Ascending aorta (tissue), 2 donors: ENCODE measurements at regions not wholly inside any gene's neighbourhood (a gene's known extent, or its start where the extent isn't known, plus 50 kb on each side); places are given as distances from the start of the nearest gene placed in this dataset.

Experiments used
- DNase-seq, 2 donors: peaks; one replicate each; pipeline ENCODE4 v3.0.0-alpha.2; 2019; ENCODE audit warnings: low spot score in 2 of 2
- H3K27ac ChIP-seq, 2 donors: fragments of 200-600 bp; sonication (generic); one replicate each; pipeline ENCODE4 v1.5.1; 2016 to 2017; ENCODE audit warnings: mild to moderate bottlenecking in 1 of 2
- H3K27me3 ChIP-seq: fragments of 200-600 bp; sonication (generic); one replicate; pipeline ENCODE4 v1.5.1; 2017
- H3K36me3 ChIP-seq, 2 donors: fragments of 200-600 bp; sonication (generic); one replicate each; pipeline ENCODE4 v1.5.1; 2016
- H3K4me1 ChIP-seq, 2 donors: fragments of 200-600 bp; sonication (generic); one replicate each; pipeline ENCODE4 v1.5.1; 2016 to 2017; ENCODE audit warnings: mild to moderate bottlenecking in 1 of 2
- H3K4me3 ChIP-seq, 2 donors: fragments of 200-600 bp; sonication (generic); one replicate each; pipeline ENCODE4 v1.5.1; 2016 to 2017; ENCODE audit warnings: mild to moderate bottlenecking in 1 of 2
- H3K9me3 ChIP-seq, 2 donors: fragments of 200-600 bp; sonication (generic); one replicate each; pipeline ENCODE4 v1.5.1; 2016
- CTCF ChIP-seq, 3 experiments: fragments of 200-600 bp in 2 of 3; fragments of 450-650 bp in 1 of 3; sonication (generic) in 2 of 3; IDR thresholded peaks; one replicate each; pipeline ENCODE4 v1.5.1; 2016 to 2019; ENCODE audit warnings: antibody characterized with exemption in 3 of 3, mild to moderate bottlenecking in 1 of 3, moderate library complexity in 1 of 3
- intact Hi-C: fragments of 100-400 bp; cut with DNase I; formaldehyde crosslinking; loops from one replicate; pipeline ENCODE4 v1.15.1; 2023

GRCh38 chr7:13099154-13099795, 411.8 kb downstream of the ARL4A start:
- no peak overlapping the region for H3K4me3 ChIP-seq
- H3K4me1 ChIP-seq = no peaks in the 10 kb centered on the region
- H3K36me3 ChIP-seq = no peaks in the 10 kb centered on the region
- intact Hi-C loops = no loop called here
- no peaks in the 10 kb centered on the region for H3K27me3 ChIP-seq
- no peak overlapping the region for H3K27ac ChIP-seq
- H3K9me3 ChIP-seq = no peaks in the 10 kb centered on the region
- no peak for TF ChIP-seq CTCF (IDR thresholded peaks at IDR 0.05)
- no peak for DNase-seq

GRCh38 chr7:13104128-13104527, 416.7 kb downstream of the ARL4A start:
- no peak for TF ChIP-seq CTCF (IDR thresholded peaks at IDR 0.05)
- Histone ChIP-seq H3K27me3 (no peaks in the 10 kb centered on the region), H3K27ac (no peak overlapping the region), H3K4me3 (no peak overlapping the region), H3K36me3 (no peaks in the 10 kb centered on the region), H3K9me3 (no peaks in the 10 kb centered on the region), H3K4me1 (no peaks in the 10 kb centered on the region)
- DNase-seq = no peak
- intact Hi-C loops = no loop called here

- no peak for TF ChIP-seq CTCF (IDR thresholded peaks at IDR 0.05)
- H3K4me1 ChIP-seq = no peaks in the 10 kb centered on the region
- no peak overlapping the region for H3K27ac ChIP-seq
- intact Hi-C loops = no loop called here
- H3K4me3 ChIP-seq = no peak overlapping the region
- no peaks in the 10 kb centered on the region for H3K9me3 ChIP-seq
- H3K27me3 ChIP-seq = no peaks in the 10 kb centered on the region
- no peak for DNase-seq
- H3K36me3 ChIP-seq = no peaks in the 10 kb centered on the region
These were observed 417.8 kb downstream of the ARL4A start for GRCh38 chr7:13105209-13105608.

GRCh38 chr7:13106513-13106912, 419.1 kb downstream of the ARL4A start:
- no peak for DNase-seq
- Histone ChIP-seq H3K9me3 (no peaks in the 10 kb centered on the region), H3K36me3 (no peaks in the 10 kb centered on the region), H3K4me1 (no peaks in the 10 kb centered on the region), H3K27ac (no peak overlapping the region), H3K4me3 (no peak overlapping the region), H3K27me3 (no peaks in the 10 kb centered on the region)
- no peak for TF ChIP-seq CTCF (IDR thresholded peaks at IDR 0.05)
- intact Hi-C loops = no loop called here

- Histone ChIP-seq H3K27me3 (no peaks in the 10 kb centered on the region), H3K36me3 (no peaks in the 10 kb centered on the region), H3K4me3 (no peak overlapping the region), H3K27ac (no peak overlapping the region), H3K4me1 (no peaks in the 10 kb centered on the region), H3K9me3 (no peaks in the 10 kb centered on the region)
- TF ChIP-seq CTCF (IDR thresholded peaks at IDR 0.05) = no peak
- DNase-seq = no peak
- intact Hi-C loops = no loop called here
These were observed 419.9 kb downstream of the ARL4A start for GRCh38 chr7:13107291-13107690.

GRCh38 chr7:13108061-13108460, 420.6 kb downstream of the ARL4A start:
- H3K27ac ChIP-seq = no peak overlapping the region
- H3K4me3 ChIP-seq = no peak overlapping the region
- intact Hi-C loops = no loop called here
- H3K4me1 ChIP-seq = no peaks in the 10 kb centered on the region
- no peaks in the 10 kb centered on the region for H3K9me3 ChIP-seq
- no peaks in the 10 kb centered on the region for H3K27me3 ChIP-seq
- TF ChIP-seq CTCF (IDR thresholded peaks at IDR 0.05) = no peak
- no peak for DNase-seq
- H3K36me3 ChIP-seq = no peaks in the 10 kb centered on the region
